ENCODE measurements at regions not wholly inside any gene's neighbourhood (a gene's known extent, or its start where the extent isn't known, plus 50 kb on each side); places are given as distances from the start of the nearest gene placed in this dataset.

DNA sequence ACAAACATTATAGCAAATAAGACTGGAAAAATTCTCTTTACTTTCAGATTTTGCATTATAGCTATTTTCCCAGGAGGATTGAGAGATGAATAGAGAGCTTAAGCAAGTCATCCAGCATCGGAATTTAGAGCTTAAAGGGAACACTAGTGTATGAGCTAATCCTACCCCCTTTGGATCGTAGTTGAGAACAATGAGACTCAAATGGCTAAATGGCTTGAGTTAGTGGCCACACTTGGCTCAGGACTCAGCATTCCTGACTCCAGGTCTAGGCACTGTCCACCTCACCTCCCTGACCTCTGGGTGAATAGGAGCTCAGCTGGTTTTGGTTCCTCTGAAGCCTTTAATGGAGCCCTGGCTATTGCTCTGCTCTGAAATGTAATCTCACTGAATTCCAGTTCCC lies 97.5 kb upstream of the CXCR4 start:
- no peaks in the 10 kb centered on the region for H3K9me3 ChIP-seq (ENCODE audit: control insufficient read depth, low read depth, low read length)
- H3K79me2 ChIP-seq (ENCODE audit: control insufficient read depth, insufficient read depth, low read length) = no peaks in the 10 kb centered on the region
- no peak for FAIRE-seq
- H3K4me2 ChIP-seq (ENCODE audit: control insufficient read depth, extremely low read depth, insufficient read depth, low read depth, low read length) = no peak overlapping the region
- no peak for TF ChIP-seq EZH2 (IDR thresholded peaks at IDR 0.05; ENCODE audit: low read length)
- TF ChIP-seq CTCF (optimal IDR thresholded peaks at IDR 0.05 in 1 of 3, IDR thresholded peaks at IDR 0.05 in 1 of 3, conservative IDR thresholded peaks at IDR 0.05 in 1 of 3; ENCODE audit: extremely low read depth in 1 of 3, insufficient read depth in 2 of 3, low read length in 3 of 3) = no peak
- no peak overlapping the region for H3K27ac ChIP-seq (ENCODE audit: control insufficient read depth, insufficient read depth, low read length)
- no peak overlapping the region for H2AFZ ChIP-seq (ENCODE audit: control insufficient read depth, low read length)
- no peaks in the 10 kb centered on the region for H3K36me3 ChIP-seq (ENCODE audit: control insufficient read depth in 2 of 2, extremely low read depth in 1 of 2, insufficient read depth in 2 of 2, low read length in 2 of 2)
- H3K27me3 ChIP-seq (ENCODE audit: control insufficient read depth, extremely low read depth, insufficient read depth, low read length) = peaks cover 3% of the 10 kb centered on the region
- H3K9me1 ChIP-seq (ENCODE audit: control insufficient read depth, extremely low read depth, insufficient read depth, low read length) = no peaks in the 10 kb centered on the region
- dilution Hi-C loops (cut with MboI; ENCODE audit: extremely low pct_ligation_motif_present, low sequenced_read_pairs) = no loop called here
- no peak for DNase-seq (ENCODE audit: low read depth, low spot score)
- no peaks in the 10 kb centered on the region for H3K4me1 ChIP-seq (ENCODE audit: control insufficient read depth, extremely low read depth, insufficient read depth, low read length)
- no peak overlapping the region for H3K9ac ChIP-seq (ENCODE audit: control insufficient read depth, extremely low read depth, insufficient read depth, low read length)
- H4K20me1 ChIP-seq (ENCODE audit: control insufficient read depth, extremely low read depth, insufficient read depth, low read length) = no peaks in the 10 kb centered on the region
- no peak overlapping the region for H3K4me3 ChIP-seq (ENCODE audit: control insufficient read depth in 2 of 3, extremely low read depth in 1 of 3, insufficient read depth in 2 of 3, low read depth in 1 of 3, low read length in 3 of 3)

DNA sequence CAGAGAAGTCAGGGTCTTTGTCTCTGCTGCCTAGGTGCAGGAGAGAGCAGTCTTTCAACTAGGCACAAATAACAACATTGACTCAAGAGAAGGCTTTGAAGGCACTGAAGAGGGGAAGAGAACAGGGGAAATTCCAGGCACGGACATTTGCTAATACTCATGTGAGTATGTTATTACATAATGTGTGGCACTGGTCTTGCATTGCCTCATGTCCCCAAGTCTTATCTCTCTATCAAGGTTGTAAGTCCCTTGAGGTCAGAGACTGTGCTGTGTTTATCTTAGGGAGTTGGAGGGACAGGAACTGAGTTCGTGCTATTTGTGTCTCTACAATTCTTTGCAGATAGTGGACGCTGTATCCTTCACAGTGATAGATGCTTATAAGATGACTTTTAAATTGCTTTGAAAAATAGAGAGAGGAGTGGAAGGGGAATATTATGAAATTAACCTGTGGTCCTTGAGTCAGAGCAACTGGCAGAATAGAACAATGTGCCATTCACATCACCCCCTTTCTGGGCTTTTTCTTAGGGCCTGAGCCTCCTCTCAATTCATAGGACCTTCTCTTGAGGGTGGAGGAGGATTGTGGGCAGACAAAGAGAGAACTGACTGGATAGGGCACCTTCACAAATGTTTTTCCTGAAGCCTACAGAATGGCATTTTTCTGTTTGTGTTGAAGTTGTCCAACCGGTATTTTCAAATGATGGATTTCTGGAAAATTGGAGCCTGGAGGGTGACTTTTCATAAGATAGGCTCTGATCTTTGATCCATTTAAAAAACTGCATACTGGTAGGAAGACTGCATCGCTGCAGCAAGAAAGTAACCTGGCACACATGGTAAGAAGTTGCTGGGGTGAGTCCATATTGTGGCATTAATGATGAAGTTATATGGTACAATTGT lies 96.6 kb upstream of the CXCR4 start:
- no peak overlapping the region for H3K9ac ChIP-seq (ENCODE audit: control insufficient read depth, extremely low read depth, insufficient read depth, low read length)
- no peaks in the 10 kb centered on the region for H3K79me2 ChIP-seq (ENCODE audit: control insufficient read depth, insufficient read depth, low read length)
- TF ChIP-seq EZH2 (IDR thresholded peaks at IDR 0.05; ENCODE audit: low read length) = no peak
- DNase-seq (ENCODE audit: low read depth, low spot score) = no peak
- H3K27ac ChIP-seq (ENCODE audit: control insufficient read depth, insufficient read depth, low read length) = no peak overlapping the region
- H4K20me1 ChIP-seq (ENCODE audit: control insufficient read depth, extremely low read depth, insufficient read depth, low read length) = no peaks in the 10 kb centered on the region
- dilution Hi-C loops (cut with MboI; ENCODE audit: extremely low pct_ligation_motif_present, low sequenced_read_pairs) = no loop called here
- no peak for FAIRE-seq
- H3K9me3 ChIP-seq (ENCODE audit: control insufficient read depth, low read depth, low read length) = no peaks in the 10 kb centered on the region
- H3K36me3 ChIP-seq (ENCODE audit: control insufficient read depth in 2 of 2, extremely low read depth in 1 of 2, insufficient read depth in 2 of 2, low read length in 2 of 2) = no peaks in the 10 kb centered on the region
- no peak overlapping the region for H2AFZ ChIP-seq (ENCODE audit: control insufficient read depth, low read length)
- peaks cover 3% of the 10 kb centered on the region for H3K27me3 ChIP-seq (ENCODE audit: control insufficient read depth, extremely low read depth, insufficient read depth, low read length)
- no peak overlapping the region for H3K4me2 ChIP-seq (ENCODE audit: control insufficient read depth, extremely low read depth, insufficient read depth, low read depth, low read length)
- H3K4me3 ChIP-seq (ENCODE audit: control insufficient read depth in 2 of 3, extremely low read depth in 1 of 3, insufficient read depth in 2 of 3, low read depth in 1 of 3, low read length in 3 of 3) = no peak overlapping the region
- no peaks in the 10 kb centered on the region for H3K4me1 ChIP-seq (ENCODE audit: control insufficient read depth, extremely low read depth, insufficient read depth, low read length)
- no peaks in the 10 kb centered on the region for H3K9me1 ChIP-seq (ENCODE audit: control insufficient read depth, extremely low read depth, insufficient read depth, low read length)

Measured in keratinocyte (primary cell).